ENCODE measurements at regions not wholly inside any gene's neighbourhood (a gene's known extent, or its start where the extent isn't known, plus 50 kb on each side); places are given as distances from the start of the nearest gene placed in this dataset.

DNA sequence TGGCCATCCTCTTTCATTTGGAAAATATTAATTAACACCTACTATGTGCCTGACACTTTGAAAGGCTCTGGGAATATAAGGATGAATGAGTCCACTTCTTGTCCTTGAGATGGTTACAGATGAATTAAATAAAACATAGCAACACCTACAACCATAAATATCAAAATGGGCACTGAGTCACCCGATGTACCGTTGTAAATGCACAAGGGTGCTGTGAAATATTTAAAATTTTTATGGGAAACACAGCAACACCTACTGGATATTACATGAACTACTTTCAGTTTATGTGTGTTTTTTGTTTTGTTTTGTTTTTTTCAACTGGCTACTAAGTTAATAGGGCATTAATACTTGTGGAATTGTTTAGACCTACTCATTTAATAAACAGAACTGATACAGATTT, 239.0 kb upstream of the NAALADL2 start:
- TF ChIP-seq, protein P1, sequence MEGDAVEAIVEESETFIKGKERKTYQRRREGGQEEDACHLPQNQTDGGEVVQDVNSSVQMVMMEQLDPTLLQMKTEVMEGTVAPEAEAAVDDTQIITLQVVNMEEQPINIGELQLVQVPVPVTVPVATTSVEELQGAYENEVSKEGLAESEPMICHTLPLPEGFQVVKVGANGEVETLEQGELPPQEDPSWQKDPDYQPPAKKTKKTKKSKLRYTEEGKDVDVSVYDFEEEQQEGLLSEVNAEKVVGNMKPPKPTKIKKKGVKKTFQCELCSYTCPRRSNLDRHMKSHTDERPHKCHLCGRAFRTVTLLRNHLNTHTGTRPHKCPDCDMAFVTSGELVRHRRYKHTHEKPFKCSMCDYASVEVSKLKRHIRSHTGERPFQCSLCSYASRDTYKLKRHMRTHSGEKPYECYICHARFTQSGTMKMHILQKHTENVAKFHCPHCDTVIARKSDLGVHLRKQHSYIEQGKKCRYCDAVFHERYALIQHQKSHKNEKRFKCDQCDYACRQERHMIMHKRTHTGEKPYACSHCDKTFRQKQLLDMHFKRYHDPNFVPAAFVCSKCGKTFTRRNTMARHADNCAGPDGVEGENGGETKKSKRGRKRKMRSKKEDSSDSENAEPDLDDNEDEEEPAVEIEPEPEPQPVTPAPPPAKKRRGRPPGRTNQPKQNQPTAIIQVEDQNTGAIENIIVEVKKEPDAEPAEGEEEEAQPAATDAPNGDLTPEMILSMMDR (IDR thresholded peaks at IDR 0.05 in 4 of 5, conservative IDR thresholded peaks at IDR 0.05 in 1 of 5), result no peak
- TF ChIP-seq POLR2A (IDR thresholded peaks at IDR 0.05), result no peak

Measured in gastrocnemius medialis (tissue), 4 donors.